Loucy (cell line): ENCODE measurements at regions not wholly inside any gene's neighbourhood (a gene's known extent, or its start where the extent isn't known, plus 50 kb on each side); places are given as distances from the start of the nearest gene placed in this dataset.

Experiments used
- H2AFZ ChIP-seq: fragments of 200-600 bp; sonication (generic); 2 replicates; pipeline ENCODE4 v1.6.0; 2016; ENCODE audit warnings: antibody characterized with exemption, mild to moderate bottlenecking, low read length, moderate library complexity
- H3F3A ChIP-seq: fragments of 200-600 bp; 2 replicates; pipeline ENCODE4 v1.6.0; 2016; ENCODE audit warnings: antibody characterized with exemption, low read depth, mild to moderate bottlenecking
- H3K27me3 ChIP-seq: fragments of 200-600 bp; sonication (generic); 2 replicates; pipeline ENCODE4 v1.6.1; 2014; ENCODE audit warnings: low read length, mild to moderate bottlenecking; ENCODE audit not compliant: insufficient read depth, poor library complexity, severe bottlenecking
- H3K36me3 ChIP-seq: fragments of 200-600 bp; sonication (generic); 2 replicates; pipeline ENCODE4 v1.6.1; 2016; ENCODE audit warnings: low read length; ENCODE audit not compliant: insufficient read depth
- H3K4me1 ChIP-seq: fragments of 200-600 bp; sonication (generic); 2 replicates; pipeline ENCODE4 v1.5.1; 2014; ENCODE audit warnings: low read length, mild to moderate bottlenecking; ENCODE audit not compliant: insufficient read depth, poor library complexity, severe bottlenecking
- H3K4me2 ChIP-seq: fragments of 200-600 bp; sonication (generic); 2 replicates; pipeline ENCODE4 v1.6.0; 2014; ENCODE audit warnings: antibody characterized with exemption, low read length, low read depth, mild to moderate bottlenecking; ENCODE audit not compliant: poor library complexity, severe bottlenecking
- H3K4me3 ChIP-seq: fragments of 200-600 bp; sonication (generic); 2 replicates; pipeline ENCODE4 v1.5.1; 2014; ENCODE audit warnings: low read length, mild to moderate bottlenecking, mixed read lengths; ENCODE audit not compliant: poor library complexity, severe bottlenecking
- H3K79me2 ChIP-seq: fragments of 200-600 bp; sonication (generic); 2 replicates; pipeline ENCODE4 v1.6.1; 2014; ENCODE audit warnings: low read length; ENCODE audit not compliant: insufficient read depth
- H3K9ac ChIP-seq: fragments of 200-600 bp; sonication (generic); 2 replicates; pipeline ENCODE4 v1.6.0; 2014; ENCODE audit warnings: mild to moderate bottlenecking, low read depth, low read length, moderate library complexity; ENCODE audit not compliant: poor library complexity, severe bottlenecking
- H3K9me2 ChIP-seq: fragments of 200-600 bp; sonication (generic); replicated peaks from 2 replicates; pipeline ENCODE4 v1.6.1; 2016; ENCODE audit warnings: low read depth, low read length, mixed read lengths
- H3K9me3 ChIP-seq: fragments of 200-600 bp; sonication (generic); 2 replicates; pipeline ENCODE4 v1.6.1; 2014; ENCODE audit warnings: mild to moderate bottlenecking, antibody characterized with exemption, low read length, low read depth; ENCODE audit not compliant: insufficient read depth
- H4K20me1 ChIP-seq: fragments of 200-600 bp; sonication (generic); 2 replicates; pipeline ENCODE4 v1.6.0; 2014; ENCODE audit warnings: antibody characterized with exemption, low read length, mild to moderate bottlenecking; ENCODE audit not compliant: insufficient read depth, poor library complexity, severe bottlenecking
- EZH2phosphoT487 ChIP-seq: fragments of 200-600 bp; IDR thresholded peaks from 2 replicates; pipeline ENCODE4 v1.6.1; 2018; ENCODE audit warnings: antibody characterized with exemption, mild to moderate bottlenecking, moderate library complexity, borderline replicate concordance
- TF ChIP-seq, protein P1 (sequence below): fragments of 200-600 bp; sonication (generic); conservative IDR thresholded peaks from 2 replicates; pipeline ENCODE4 v1.5.1; 2014; ENCODE audit warnings: mild to moderate bottlenecking, antibody characterized with exemption, low read length

GRCh38 chr15:97755726-97756125 lies 204.8 kb upstream of the ARRDC4 start:
- no peaks in the 10 kb centered on the region for H4K20me1 ChIP-seq
- no peak overlapping the region for H3K4me3 ChIP-seq
- no peaks in the 10 kb centered on the region for H3K36me3 ChIP-seq
- no peak overlapping the region for H3K4me2 ChIP-seq
- H3F3A ChIP-seq = no peaks in the 10 kb centered on the region
- no peaks in the 10 kb centered on the region for H3K27me3 ChIP-seq
- no peak for TF ChIP-seq EZH2phosphoT487
- TF ChIP-seq, protein P1, sequence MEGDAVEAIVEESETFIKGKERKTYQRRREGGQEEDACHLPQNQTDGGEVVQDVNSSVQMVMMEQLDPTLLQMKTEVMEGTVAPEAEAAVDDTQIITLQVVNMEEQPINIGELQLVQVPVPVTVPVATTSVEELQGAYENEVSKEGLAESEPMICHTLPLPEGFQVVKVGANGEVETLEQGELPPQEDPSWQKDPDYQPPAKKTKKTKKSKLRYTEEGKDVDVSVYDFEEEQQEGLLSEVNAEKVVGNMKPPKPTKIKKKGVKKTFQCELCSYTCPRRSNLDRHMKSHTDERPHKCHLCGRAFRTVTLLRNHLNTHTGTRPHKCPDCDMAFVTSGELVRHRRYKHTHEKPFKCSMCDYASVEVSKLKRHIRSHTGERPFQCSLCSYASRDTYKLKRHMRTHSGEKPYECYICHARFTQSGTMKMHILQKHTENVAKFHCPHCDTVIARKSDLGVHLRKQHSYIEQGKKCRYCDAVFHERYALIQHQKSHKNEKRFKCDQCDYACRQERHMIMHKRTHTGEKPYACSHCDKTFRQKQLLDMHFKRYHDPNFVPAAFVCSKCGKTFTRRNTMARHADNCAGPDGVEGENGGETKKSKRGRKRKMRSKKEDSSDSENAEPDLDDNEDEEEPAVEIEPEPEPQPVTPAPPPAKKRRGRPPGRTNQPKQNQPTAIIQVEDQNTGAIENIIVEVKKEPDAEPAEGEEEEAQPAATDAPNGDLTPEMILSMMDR = no peak
- no peaks in the 10 kb centered on the region for H3K9me2 ChIP-seq
- no peak overlapping the region for H3K9ac ChIP-seq
- no peaks in the 10 kb centered on the region for H3K4me1 ChIP-seq
- H2AFZ ChIP-seq = no peak overlapping the region
- H3K9me3 ChIP-seq = no peaks in the 10 kb centered on the region
- no peaks in the 10 kb centered on the region for H3K79me2 ChIP-seq

- Histone ChIP-seq H3K4me1 (no peaks in the 10 kb centered on the region), H3K4me2 (no peak overlapping the region), H3K4me3 (no peak overlapping the region), H3K9me2 (no peaks in the 10 kb centered on the region), H3K27me3 (no peaks in the 10 kb centered on the region), H3F3A (no peaks in the 10 kb centered on the region), H2AFZ (no peak overlapping the region), H3K9me3 (no peaks in the 10 kb centered on the region), H3K9ac (no peak overlapping the region), H4K20me1 (no peaks in the 10 kb centered on the region), H3K36me3 (no peaks in the 10 kb centered on the region), H3K79me2 (no peaks in the 10 kb centered on the region)
- no peak for TF ChIP-seq EZH2phosphoT487
- TF ChIP-seq, protein P1 = no peak
These were observed 201.1 kb upstream of the ARRDC4 start for GRCh38 chr15:97759363-97759762.

DNA sequence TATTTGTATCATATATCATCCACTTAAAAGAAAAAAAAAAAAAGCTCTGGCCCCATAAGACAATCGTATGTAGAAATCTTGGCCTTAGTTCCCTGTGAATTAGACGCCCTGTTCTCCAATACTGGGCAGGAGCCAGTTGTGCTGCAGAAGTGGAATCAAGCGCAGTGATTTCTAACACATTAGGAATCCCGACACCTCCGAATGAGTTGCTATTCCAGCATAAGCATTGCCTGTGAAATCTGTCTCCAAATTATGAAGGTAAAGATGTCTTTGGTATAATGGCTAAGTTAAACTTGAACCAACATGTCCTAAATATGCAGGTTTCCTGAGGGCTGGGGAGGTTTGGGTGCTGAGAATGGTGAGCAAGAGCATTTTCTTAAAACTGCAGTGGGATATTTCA lies 199.4 kb upstream of the ARRDC4 start:
- H3K4me2 ChIP-seq = no peak overlapping the region
- H3K79me2 ChIP-seq = no peaks in the 10 kb centered on the region
- no peaks in the 10 kb centered on the region for H3K36me3 ChIP-seq
- no peak overlapping the region for H3K4me3 ChIP-seq
- H2AFZ ChIP-seq = no peak overlapping the region
- H3K4me1 ChIP-seq = no peaks in the 10 kb centered on the region
- H3K9me2 ChIP-seq = no peaks in the 10 kb centered on the region
- no peaks in the 10 kb centered on the region for H3K9me3 ChIP-seq
- no peaks in the 10 kb centered on the region for H4K20me1 ChIP-seq
- H3K9ac ChIP-seq = no peak overlapping the region
- TF ChIP-seq, protein P1 = no peak
- no peak for TF ChIP-seq EZH2phosphoT487
- H3F3A ChIP-seq = no peaks in the 10 kb centered on the region
- H3K27me3 ChIP-seq = no peaks in the 10 kb centered on the region
